ENCODE measurements at regions not wholly inside any gene's neighbourhood (a gene's known extent, or its start where the extent isn't known, plus 50 kb on each side); places are given as distances from the start of the nearest gene placed in this dataset.

- DNase-seq (ENCODE audit: low spot score), result no peak
- ChIA-PET POLR2A (ENCODE audit: low non-redundant PET) (no interaction called here), CTCF (no interaction called here)
- TF ChIP-seq, protein P1, sequence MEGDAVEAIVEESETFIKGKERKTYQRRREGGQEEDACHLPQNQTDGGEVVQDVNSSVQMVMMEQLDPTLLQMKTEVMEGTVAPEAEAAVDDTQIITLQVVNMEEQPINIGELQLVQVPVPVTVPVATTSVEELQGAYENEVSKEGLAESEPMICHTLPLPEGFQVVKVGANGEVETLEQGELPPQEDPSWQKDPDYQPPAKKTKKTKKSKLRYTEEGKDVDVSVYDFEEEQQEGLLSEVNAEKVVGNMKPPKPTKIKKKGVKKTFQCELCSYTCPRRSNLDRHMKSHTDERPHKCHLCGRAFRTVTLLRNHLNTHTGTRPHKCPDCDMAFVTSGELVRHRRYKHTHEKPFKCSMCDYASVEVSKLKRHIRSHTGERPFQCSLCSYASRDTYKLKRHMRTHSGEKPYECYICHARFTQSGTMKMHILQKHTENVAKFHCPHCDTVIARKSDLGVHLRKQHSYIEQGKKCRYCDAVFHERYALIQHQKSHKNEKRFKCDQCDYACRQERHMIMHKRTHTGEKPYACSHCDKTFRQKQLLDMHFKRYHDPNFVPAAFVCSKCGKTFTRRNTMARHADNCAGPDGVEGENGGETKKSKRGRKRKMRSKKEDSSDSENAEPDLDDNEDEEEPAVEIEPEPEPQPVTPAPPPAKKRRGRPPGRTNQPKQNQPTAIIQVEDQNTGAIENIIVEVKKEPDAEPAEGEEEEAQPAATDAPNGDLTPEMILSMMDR (conservative IDR thresholded peaks at IDR 0.05; ENCODE audit: low read depth), result no peak
- no peak overlapping the region for H3K27ac ChIP-seq
Observed at GRCh38 chr2:153235516-153235915, 243.0 kb downstream of the RPRM start.

GRCh38 chr2:153232464-153232863 lies 246.1 kb downstream of the RPRM start:
- TF ChIP-seq, protein P1 (conservative IDR thresholded peaks at IDR 0.05; ENCODE audit: low read depth), result no peak
- DNase-seq (ENCODE audit: low spot score), result no peak
- H3K27ac ChIP-seq, result no peak overlapping the region
- CTCF ChIA-PET, result no interaction called here
- POLR2A ChIA-PET (ENCODE audit: low non-redundant PET), result no interaction called here

DNA sequence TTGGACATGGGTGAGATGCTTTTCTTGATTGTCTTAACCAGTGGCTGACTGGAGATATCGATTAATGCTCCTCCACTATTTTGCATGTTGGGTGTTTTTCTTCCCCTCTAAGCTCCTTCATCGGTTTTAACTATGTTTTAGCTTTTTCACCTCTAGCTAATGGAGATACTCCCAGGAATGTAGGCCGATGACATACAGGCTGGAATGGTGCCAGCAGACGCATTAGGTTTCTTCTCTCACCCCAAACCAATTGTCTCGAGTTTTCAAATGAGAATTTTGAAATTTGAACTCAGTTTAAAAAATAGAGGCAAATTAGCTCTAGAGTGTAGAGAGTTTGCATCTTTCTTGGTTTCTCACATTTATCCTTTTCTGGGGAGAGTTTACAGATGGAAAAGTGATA lies 247.6 kb downstream of the RPRM start:
- TF ChIP-seq, protein P1 (conservative IDR thresholded peaks at IDR 0.05; ENCODE audit: low read depth), result no peak
- POLR2A ChIA-PET (ENCODE audit: low non-redundant PET), result no interaction called here
- CTCF ChIA-PET, result no interaction called here
- DNase-seq (ENCODE audit: low spot score), result no peak
- H3K27ac ChIP-seq, result no peak overlapping the region

DNA sequence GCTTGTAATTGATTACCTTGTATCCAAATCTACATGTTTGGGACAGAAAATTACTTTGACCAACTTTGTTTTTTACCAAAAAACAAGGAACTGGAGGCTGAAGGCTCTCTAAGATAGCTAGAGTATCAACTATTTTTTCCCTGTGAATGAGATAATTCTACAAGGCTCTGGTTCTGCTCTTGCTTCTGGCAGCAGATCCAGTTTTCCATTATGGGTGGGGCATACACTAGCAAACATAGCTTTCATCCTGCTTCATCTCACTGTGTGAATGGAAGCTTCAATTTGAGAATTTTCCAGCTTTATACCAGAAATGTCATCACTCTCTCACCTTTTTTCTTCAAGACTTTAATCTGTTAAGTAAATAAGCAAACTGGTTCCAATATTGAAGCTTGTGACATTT lies 249.7 kb downstream of the RPRM start:
- CTCF ChIA-PET, result no interaction called here
- no peak for DNase-seq (ENCODE audit: low spot score)
- POLR2A ChIA-PET (ENCODE audit: low non-redundant PET), result no interaction called here
- TF ChIP-seq, protein P1 (conservative IDR thresholded peaks at IDR 0.05; ENCODE audit: low read depth), result no peak
- no peak overlapping the region for H3K27ac ChIP-seq

DNA sequence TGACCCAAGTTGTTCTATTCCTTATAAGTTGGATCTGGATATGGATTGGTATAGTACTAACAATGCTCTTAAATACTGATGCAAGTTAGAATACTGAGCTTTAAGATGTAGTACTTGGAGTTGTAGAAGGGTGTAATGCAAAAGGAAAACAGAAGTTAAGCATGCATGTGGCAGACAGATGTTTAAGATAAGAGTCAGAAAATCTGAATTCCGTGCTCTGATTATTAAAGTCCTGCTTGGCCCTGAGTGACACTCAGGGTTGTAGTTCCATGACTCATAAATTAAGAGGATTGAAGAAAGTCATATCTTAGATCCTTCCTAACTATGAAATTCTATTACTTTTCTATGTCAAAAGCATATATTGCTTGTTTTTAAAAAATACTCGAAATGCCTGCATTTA lies 250.6 kb downstream of the RPRM start:
- ChIA-PET POLR2A (ENCODE audit: low non-redundant PET) (no interaction called here), CTCF (interaction anchor here (0.7 kb wide), 1 partner anchor 441 kb away, joined by 3 read pairs; no protein-coding TSS in a partner anchor)

GRCh38 chr2:153222231-153223165 lies 256.1 kb downstream of the RPRM start:
- CTCF ChIA-PET, result no interaction called here

More for the DNA sequence above, 250.6 kb downstream of the RPRM start:
- DNase-seq (ENCODE audit: low spot score), result no peak
- TF ChIP-seq, protein P1 (conservative IDR thresholded peaks at IDR 0.05; ENCODE audit: low read depth), result no peak
- no peak overlapping the region for H3K27ac ChIP-seq

More at GRCh38 chr2:153222231-153223165, 256.1 kb downstream of the RPRM start:
- POLR2A ChIA-PET (ENCODE audit: low non-redundant PET), result no interaction called here
- no peak for DNase-seq (ENCODE audit: low spot score)
- TF ChIP-seq, protein P1 (conservative IDR thresholded peaks at IDR 0.05; ENCODE audit: low read depth), result no peak
- H3K27ac ChIP-seq, result no peak overlapping the region

All from RWPE1 (cell line).